Trophoblast cell (in vitro differentiated cells and primary cell): ENCODE measurements at regions not wholly inside any gene's neighbourhood (a gene's known extent, or its start where the extent isn't known, plus 50 kb on each side); places are given as distances from the start of the nearest gene placed in this dataset.

Source experiments
- DNase-seq, 2 donors: peaks; one replicate each; pipeline ENCODE4 v3.0.0-alpha.2; 2016
- H2AFZ ChIP-seq: 2 replicates; pipeline ENCODE4 v1.6.1; 2013; ENCODE audit warnings: low read length, moderate library complexity, mild to moderate bottlenecking; ENCODE audit not compliant: insufficient read depth, poor library complexity
- H2AK5ac ChIP-seq: 2 replicates; pipeline ENCODE4 v1.6.1; 2013; ENCODE audit warnings: mild to moderate bottlenecking, low read length
- H2BK120ac ChIP-seq: 2 replicates; pipeline ENCODE4 v1.6.1; 2013; ENCODE audit warnings: low read length, mild to moderate bottlenecking, moderate library complexity; ENCODE audit not compliant: insufficient read depth, poor library complexity
- H2BK12ac ChIP-seq: 2 replicates; pipeline ENCODE4 v1.6.1; 2013; ENCODE audit warnings: mild to moderate bottlenecking, low read length, moderate library complexity
- H2BK5ac ChIP-seq: 2 replicates; pipeline ENCODE4 v1.6.1; 2013; ENCODE audit warnings: low read length, low read depth, moderate library complexity, mild to moderate bottlenecking; ENCODE audit not compliant: poor library complexity
- H3K14ac ChIP-seq: 2 replicates; pipeline ENCODE4 v1.6.1; 2013; ENCODE audit warnings: mild to moderate bottlenecking, low read length
- H3K18ac ChIP-seq: 2 replicates; pipeline ENCODE4 v1.6.1; 2013; ENCODE audit warnings: mild to moderate bottlenecking, low read length
- H3K23ac ChIP-seq: 2 replicates; pipeline ENCODE4 v1.6.1; 2013; ENCODE audit warnings: low read length
- H3K27ac ChIP-seq: 2 replicates; pipeline ENCODE4 v1.5.1; 2013; ENCODE audit warnings: low read depth, mild to moderate bottlenecking, inconsistent platforms, low read length, moderate library complexity
- H3K27me3 ChIP-seq: 2 replicates; pipeline ENCODE4 v1.6.1; 2013; ENCODE audit warnings: inconsistent platforms, mild to moderate bottlenecking, low read length, moderate library complexity; ENCODE audit not compliant: insufficient read depth
- H3K36me3 ChIP-seq, 2 experiments: 1 replicate in 1 of 2; 2 replicates in 1 of 2; pipeline ENCODE4 v1.6.1; 2013; ENCODE audit warnings: low read length in 2 of 2, mild to moderate bottlenecking in 2 of 2, moderate library complexity in 1 of 2; ENCODE audit not compliant: insufficient read depth in 2 of 2, control insufficient read depth in 1 of 2
- H3K4ac ChIP-seq: 2 replicates; pipeline ENCODE4 v1.6.1; 2013; ENCODE audit warnings: low read depth, mild to moderate bottlenecking, low read length, moderate library complexity
- H3K4me1 ChIP-seq, 2 experiments: 1 replicate in 1 of 2; 2 replicates in 1 of 2; pipeline ENCODE4 v1.6.1; 2013; ENCODE audit warnings: low read length in 2 of 2, mild to moderate bottlenecking in 2 of 2, moderate library complexity in 1 of 2; ENCODE audit not compliant: insufficient read depth in 2 of 2, control insufficient read depth in 1 of 2
- H3K4me2 ChIP-seq: 2 replicates; pipeline ENCODE4 v1.6.1; 2013; ENCODE audit warnings: inconsistent platforms, mild to moderate bottlenecking, low read length, moderate library complexity
- H3K4me3 ChIP-seq: 2 replicates; pipeline ENCODE4 v1.5.1; 2013; ENCODE audit warnings: mild to moderate bottlenecking, low read depth, low read length, inconsistent platforms
- H3K79me1 ChIP-seq: one replicate; pipeline ENCODE4 v1.6.1; 2013; ENCODE audit warnings: low read length
- H3K79me2 ChIP-seq: 2 replicates; pipeline ENCODE4 v1.6.1; 2013; ENCODE audit warnings: low read length, mild to moderate bottlenecking; ENCODE audit not compliant: control insufficient read depth, insufficient read depth, poor library complexity
- H3K9ac ChIP-seq: 2 replicates; pipeline ENCODE4 v1.6.1; 2013; ENCODE audit warnings: mild to moderate bottlenecking, low read length
- H3K9me3 ChIP-seq: 2 replicates; pipeline ENCODE4 v1.6.1; 2013; ENCODE audit warnings: low read depth, mild to moderate bottlenecking, control low read depth, inconsistent platforms, low read length; ENCODE audit not compliant: insufficient read depth
- H4K12ac ChIP-seq: 2 replicates; pipeline ENCODE4 v1.6.1; 2013; ENCODE audit warnings: low read depth, mild to moderate bottlenecking, low read length, moderate library complexity
- H4K8ac ChIP-seq: 2 replicates; pipeline ENCODE4 v1.6.1; 2013; ENCODE audit warnings: low read depth, mild to moderate bottlenecking, low read length, moderate library complexity
- H4K91ac ChIP-seq: one replicate; pipeline ENCODE4 v1.6.1; 2013; ENCODE audit warnings: low read depth, mild to moderate bottlenecking, low read length, moderate library complexity
- WGBS: extraction: QIAGEN DNeasy Blood & Tissue Kit; methylation state at CpG from one replicate; pipeline ENCODE4 v1.1.7; 2013; ENCODE audit warnings: missing lambda C conversion rate; ENCODE audit not compliant: insufficient read length, insufficient coverage; ENCODE audit errors: extremely low coverage; 5-methylcytosine and 5-hydroxymethylcytosine counted together

DNA sequence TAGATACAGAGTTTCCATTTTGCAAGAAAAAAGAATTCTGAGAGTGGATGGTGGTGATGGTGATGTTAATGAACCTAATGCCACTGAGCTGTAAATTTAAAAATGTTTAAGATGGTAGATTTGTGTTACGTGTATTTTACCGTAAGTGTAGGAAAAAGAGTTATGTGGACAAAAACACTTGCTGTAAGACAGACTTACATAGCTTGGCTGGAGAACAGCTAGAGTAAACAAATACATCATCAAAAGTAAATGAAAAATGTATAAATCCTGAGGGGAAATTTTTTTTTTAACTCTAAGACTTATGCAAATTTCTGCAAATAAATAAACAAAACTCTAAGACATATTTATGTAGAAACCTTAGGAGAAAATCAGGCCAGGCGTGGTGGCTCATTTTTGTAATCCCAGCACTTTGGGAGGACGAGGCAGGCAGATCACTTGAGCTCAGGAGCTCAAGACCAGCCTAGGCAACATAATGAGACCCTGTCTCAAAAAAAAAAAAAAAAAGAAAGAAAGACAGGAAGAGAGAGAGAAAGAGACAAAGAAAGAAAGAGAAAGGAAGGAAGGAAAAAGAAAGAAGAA is 66.2 kb upstream of the CDK13 start:
- Histone ChIP-seq H3K9ac (no peak overlapping the region), H3K79me2 (no peaks in the 10 kb centered on the region), H3K4me3 (no peak overlapping the region), H2BK120ac (no peak overlapping the region), H3K18ac (no peak overlapping the region), H2AFZ (no peak overlapping the region), H2BK12ac (no peak overlapping the region), H2AK5ac (no peak overlapping the region), H3K36me3 (no peaks in the 10 kb centered on the region), H3K14ac (no peak overlapping the region), H3K4me2 (no peak overlapping the region), H3K23ac (no peak overlapping the region), H3K4ac (no peak overlapping the region), H2BK5ac (no peak overlapping the region), H3K27me3 (no peaks in the 10 kb centered on the region), H3K9me3 (peaks cover 4% of the 10 kb centered on the region), H3K4me1 (peaks cover 2 to 4% of the 10 kb centered on the region in 2 experiments), H3K79me1 (no peaks in the 10 kb centered on the region), H4K91ac (no peak overlapping the region), H3K27ac (no peak overlapping the region), H4K12ac (no peak overlapping the region), H4K8ac (no peak overlapping the region)
- no peak for DNase-seq
- WGBS, result 100% methylated on average over 2 of the region's 4 CpGs

DNA sequence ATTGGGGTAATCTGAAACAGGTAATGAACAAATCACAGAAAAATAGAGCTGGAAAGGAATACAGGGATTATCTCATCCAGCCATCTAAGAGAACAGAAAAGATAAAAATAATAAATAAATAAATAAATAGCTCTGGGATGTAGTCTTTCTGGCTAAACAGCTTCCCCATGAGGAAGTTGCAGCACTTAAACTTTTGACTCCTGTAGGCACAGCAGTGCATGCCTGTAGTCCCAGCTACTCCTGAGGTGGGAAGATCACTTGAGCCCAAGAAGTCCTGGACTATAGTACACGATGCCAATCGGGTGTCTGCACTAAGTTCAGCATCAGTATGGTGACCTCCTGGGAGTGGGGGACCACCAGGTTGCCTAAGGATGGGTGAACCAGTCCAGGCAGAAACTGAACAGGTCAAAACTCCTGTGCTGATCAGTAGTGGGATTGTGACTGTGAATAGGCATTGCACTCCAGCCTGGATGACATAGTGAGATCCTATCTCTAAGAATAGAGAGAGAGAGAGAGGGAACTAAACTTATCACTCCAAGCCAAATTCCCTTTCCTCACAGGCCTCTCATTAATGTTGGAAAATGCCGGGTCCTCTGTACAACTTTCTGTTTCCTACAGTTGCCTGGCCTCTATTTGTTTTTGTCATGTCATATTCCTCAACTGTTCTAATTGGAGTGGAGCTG is 61.7 kb upstream of the CDK13 start:
- H2AK5ac ChIP-seq, result no peak overlapping the region
- H3K4me3 ChIP-seq, result no peak overlapping the region
- WGBS, result no CpG with 5 or more reads among the region's 3 CpGs
- H2BK12ac ChIP-seq, result no peak overlapping the region
- no peak overlapping the region for H3K9ac ChIP-seq
- H4K91ac ChIP-seq, result no peak overlapping the region
- H3K79me2 ChIP-seq, result no peaks in the 10 kb centered on the region
- no peak overlapping the region for H3K18ac ChIP-seq
- no peaks in the 10 kb centered on the region for H3K27me3 ChIP-seq
- H3K14ac ChIP-seq, result no peak overlapping the region
- peak overlapping the region; percentile 48 for H3K27ac ChIP-seq
- no peak overlapping the region for H4K8ac ChIP-seq
- peaks cover 5% of the 10 kb centered on the region for H3K79me1 ChIP-seq
- H3K4me2 ChIP-seq, result peak overlapping the region; percentile 48
- H4K12ac ChIP-seq, result no peak overlapping the region
- H3K36me3 ChIP-seq, result no peaks in the 10 kb centered on the region
- no peak overlapping the region for H2BK120ac ChIP-seq
- no peak overlapping the region for H2BK5ac ChIP-seq
- peak; percentile 61 to 78 for DNase-seq
- no peak overlapping the region for H3K4ac ChIP-seq
- peaks cover 14 to 30% of the 10 kb centered on the region in 2 experiments for H3K4me1 ChIP-seq
- no peak overlapping the region for H2AFZ ChIP-seq
- H3K9me3 ChIP-seq, result no peaks in the 10 kb centered on the region
- H3K23ac ChIP-seq, result no peak overlapping the region

DNA sequence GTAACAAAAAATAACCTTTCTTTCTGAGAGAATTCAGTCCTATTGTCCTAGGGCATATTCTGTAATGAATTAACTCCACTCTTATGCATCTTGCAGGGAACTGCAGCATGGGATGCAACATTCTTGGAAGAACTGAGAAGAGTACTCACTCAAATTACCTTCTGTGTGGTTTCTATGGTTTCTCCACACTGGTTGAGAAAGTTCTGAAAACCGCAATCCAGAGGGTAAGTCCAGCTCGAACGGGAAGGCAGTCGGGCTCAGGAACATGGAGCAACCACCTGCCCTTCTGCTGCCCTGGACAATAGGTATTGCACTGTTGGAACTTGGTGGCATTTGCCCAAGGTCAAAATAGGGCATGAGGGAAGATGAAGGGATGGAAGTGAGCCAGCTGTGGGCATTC is 59.6 kb upstream of the CDK13 start:
- H3K79me2 ChIP-seq, result no peaks in the 10 kb centered on the region
- H3K4me2 ChIP-seq, result no peak overlapping the region
- H3K36me3 ChIP-seq, result no peaks in the 10 kb centered on the region
- no peak overlapping the region for H3K23ac ChIP-seq
- no peak overlapping the region for H4K91ac ChIP-seq
- WGBS, result no CpG with 5 or more reads among the region's 4 CpGs
- peak overlapping the region; percentile 11 for H2BK12ac ChIP-seq
- no peak overlapping the region for H3K18ac ChIP-seq
- no peak overlapping the region for H3K4me3 ChIP-seq
- H3K9me3 ChIP-seq, result no peaks in the 10 kb centered on the region
- H2AK5ac ChIP-seq, result no peak overlapping the region
- no peak overlapping the region for H3K27ac ChIP-seq
- H3K9ac ChIP-seq, result no peak overlapping the region
- no peak overlapping the region for H3K14ac ChIP-seq
- H4K12ac ChIP-seq, result no peak overlapping the region
- H2BK5ac ChIP-seq, result no peak overlapping the region
- peaks cover 5% of the 10 kb centered on the region for H3K79me1 ChIP-seq
- no peak overlapping the region for H4K8ac ChIP-seq
- H2BK120ac ChIP-seq, result no peak overlapping the region
- H2AFZ ChIP-seq, result no peak overlapping the region
- H3K4ac ChIP-seq, result no peak overlapping the region
- H3K27me3 ChIP-seq, result no peaks in the 10 kb centered on the region
- peak; percentile 76 to 90 for DNase-seq
- H3K4me1 ChIP-seq, result peaks cover 15 to 36% of the 10 kb centered on the region in 2 experiments

DNA sequence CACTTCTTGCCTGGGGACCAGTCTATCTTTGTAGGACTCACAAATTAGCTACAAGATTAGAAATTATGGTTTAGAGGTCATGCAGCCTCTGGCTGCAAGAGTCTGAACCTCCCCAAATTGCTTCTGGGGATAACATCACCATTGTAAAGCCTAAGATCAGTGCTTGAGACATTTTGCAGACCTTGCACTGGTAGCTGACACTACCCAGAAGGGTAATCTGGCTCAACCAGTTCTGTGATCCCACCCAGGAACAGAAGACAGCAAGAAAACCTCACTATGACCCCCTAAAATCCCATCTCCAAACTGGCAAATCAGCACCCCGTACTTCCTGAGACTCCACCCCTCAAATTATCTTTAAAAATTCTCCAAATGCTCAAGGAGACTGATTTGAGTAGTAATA is 58.2 kb upstream of the CDK13 start:
- no peak overlapping the region for H3K4ac ChIP-seq
- H3K4me3 ChIP-seq, result no peak overlapping the region
- no peak overlapping the region for H3K14ac ChIP-seq
- H3K9ac ChIP-seq, result no peak overlapping the region
- H3K18ac ChIP-seq, result no peak overlapping the region
- H3K79me2 ChIP-seq, result no peaks in the 10 kb centered on the region
- H3K4me1 ChIP-seq, result peaks cover 15 to 36% of the 10 kb centered on the region in 2 experiments
- H2AFZ ChIP-seq, result no peak overlapping the region
- no peaks in the 10 kb centered on the region for H3K27me3 ChIP-seq
- no peak overlapping the region for H2BK120ac ChIP-seq
- peak overlapping the region; percentile 55 for H3K27ac ChIP-seq
- H3K9me3 ChIP-seq, result no peaks in the 10 kb centered on the region
- H2BK5ac ChIP-seq, result no peak overlapping the region
- H4K8ac ChIP-seq, result no peak overlapping the region
- H3K36me3 ChIP-seq, result no peaks in the 10 kb centered on the region
- no peak overlapping the region for H2AK5ac ChIP-seq
- peak; percentile 3 to 42 for DNase-seq
- H3K4me2 ChIP-seq, result peak overlapping the region; percentile 45
- WGBS, result no CpG with 5 or more reads among the region's 1 CpG
- peaks cover 5% of the 10 kb centered on the region for H3K79me1 ChIP-seq
- no peak overlapping the region for H4K91ac ChIP-seq
- H2BK12ac ChIP-seq, result no peak overlapping the region
- H3K23ac ChIP-seq, result no peak overlapping the region
- no peak overlapping the region for H4K12ac ChIP-seq
